HepG2 (cell line): ENCODE measurements at regions not wholly inside any gene's neighbourhood (a gene's known extent, or its start where the extent isn't known, plus 50 kb on each side); places are given as distances from the start of the nearest gene placed in this dataset.
A peak's percentile ranks its signal among the peaks of the same experiment; 100 is the strongest.

Experiments used
- ATAC-seq: fragments of 200-7000 bp; cut with Tn5 transposase; 3 replicates; pipeline ENCODE4 v1.9.1; 2020; ENCODE audit warnings: mild to moderate bottlenecking, moderate library complexity
- BruUV-seq: library from RNA; stranded (reverse); fragments of 400-500 nt; replicated peaks from 2 replicates; lab custom pipeline; 2021; lab: Mats Ljungman, UMichigan
- CTCF ChIA-PET: fragments of 300-600 bp; formaldehyde crosslinking; extraction: SDS; loops from one replicate; lab custom pipeline; 2021; ENCODE audit warnings: low total read pairs, inconsistent platforms, low intra/inter-chr PET ratio; lab: Yijun Ruan, JAX
- POLR2A ChIA-PET: fragments of 350-600 bp; sonication (Branson Sonifier 250); formaldehyde crosslinking; loops from one replicate; lab custom pipeline; 2020; ENCODE audit warnings: antibody characterized with exemption, inconsistent platforms; lab: Yijun Ruan, JAX
- DNase-seq: peaks from one replicate; pipeline ENCODE4 v3.0.0-alpha.2; 2015; ENCODE audit warnings: low spot score
- FAIRE-seq: peaks from 3 replicates; lab custom pipeline; 2011; peaks lifted over from hg19 to GRCh38; lab: Jason Lieb, UNC
- H2AFZ ChIP-seq: one replicate; pipeline ENCODE4 v1.6.1; 2011; ENCODE audit warnings: low read length, inconsistent platforms
- H3K27ac ChIP-seq: fragments of 300-600 bp; 3 replicates; pipeline ENCODE4 v1.8.0; 2011; ENCODE audit warnings: mixed run types, mild to moderate bottlenecking, mixed read lengths, low read length, inconsistent platforms; ENCODE audit not compliant: insufficient read depth; ENCODE audit errors: extremely low read length
- H3K27me3 ChIP-seq, 2 experiments: fragments of 200-600 bp in 1 of 2; 2 replicates in 1 of 2; 3 replicates in 1 of 2; pipeline versions ENCODE4 v1.6.0 to v1.8.0; 2011; ENCODE audit warnings: low read length in 2 of 2, mild to moderate bottlenecking in 2 of 2, moderate library complexity in 2 of 2, inconsistent platforms in 1 of 2; ENCODE audit not compliant: insufficient read depth in 2 of 2, control insufficient read depth in 1 of 2
- H3K36me3 ChIP-seq, 2 experiments: fragments of 200-600 bp in 1 of 2; replicated peaks in 1 of 2; 2 replicates in 1 of 2; 3 replicates in 1 of 2; pipeline versions ENCODE4 v1.5.1 to v1.8.0; 2011; ENCODE audit warnings: low read length in 2 of 2, inconsistent platforms in 1 of 2; ENCODE audit not compliant: insufficient read depth in 2 of 2, control insufficient read depth in 1 of 2
- H3K4me1 ChIP-seq: 2 replicates; pipeline ENCODE4 v1.5.1; 2012; ENCODE audit warnings: low read length, inconsistent platforms; ENCODE audit not compliant: insufficient read depth
- H3K4me2 ChIP-seq: 2 replicates; pipeline ENCODE4 v1.6.0; 2011; ENCODE audit warnings: low read depth, low read length, inconsistent platforms
- H3K4me3 ChIP-seq, 3 experiments: fragments of 200-600 bp in 1 of 3; sonication (generic), shearing (Covaris generic) in 1 of 3; replicated peaks in 1 of 3; 2 replicates each; pipeline ENCODE4 v1.5.1; 2011 to 2016; ENCODE audit warnings: low read length in 3 of 3, inconsistent platforms in 2 of 3, low read depth in 2 of 3, mild to moderate bottlenecking in 2 of 3, control low read depth in 1 of 3, mixed read lengths in 1 of 3; ENCODE audit not compliant: insufficient read depth in 1 of 3
- H3K79me2 ChIP-seq: one replicate; pipeline ENCODE4 v1.6.1; 2011; ENCODE audit warnings: low read length, inconsistent platforms; ENCODE audit not compliant: insufficient read depth
- H3K9ac ChIP-seq: 2 replicates; pipeline ENCODE4 v1.6.0; 2011; ENCODE audit warnings: mild to moderate bottlenecking, low read depth, low read length, inconsistent platforms; ENCODE audit not compliant: insufficient read depth
- H3K9me3 ChIP-seq: 2 replicates; pipeline ENCODE4 v1.5.1; 2012; ENCODE audit warnings: mild to moderate bottlenecking, low read length
- H4K20me1 ChIP-seq: 2 replicates; pipeline ENCODE4 v1.6.0; 2011; ENCODE audit warnings: inconsistent platforms, mild to moderate bottlenecking, low read length, moderate library complexity; ENCODE audit not compliant: insufficient read depth
- E2F5 ChIP-seq: sonication (generic); formaldehyde crosslinking; conservative IDR thresholded peaks from 2 replicates; pipeline ENCODE4 v1.4.0; 2020; ENCODE audit warnings: missing genetic modification reagents
- ELK4 ChIP-seq: sonication (generic); formaldehyde crosslinking; IDR thresholded peaks from 2 replicates; pipeline ENCODE4 v1.9.0; 2021; ENCODE audit warnings: missing genetic modification reagents, borderline replicate concordance
- ERF ChIP-seq: IDR thresholded peaks from 2 replicates; pipeline ENCODE4 v1.6.1; 2018; ENCODE audit warnings: missing biosample characterization, missing genetic modification reagents
- MXI1 ChIP-seq: IDR thresholded peaks from 3 replicates; pipeline ENCODE4 v1.6.1; 2012; ENCODE audit warnings: low read depth, low read length, inconsistent platforms, borderline replicate concordance
- SALL1 ChIP-seq: sonication (generic); formaldehyde crosslinking; IDR thresholded peaks from 2 replicates; pipeline ENCODE4 v1.8.0; 2022; ENCODE audit warnings: mild to moderate bottlenecking, missing genetic modification reagents
- SRY ChIP-seq: sonication (generic); formaldehyde crosslinking; IDR thresholded peaks from 2 replicates; pipeline ENCODE4 v1.8.0; 2022; ENCODE audit warnings: mild to moderate bottlenecking, missing genetic modification reagents
- ZBTB1 ChIP-seq: sonication (generic); formaldehyde crosslinking; IDR thresholded peaks from 2 replicates; pipeline ENCODE4 v1.4.0; 2020; ENCODE audit warnings: missing genetic modification reagents, borderline replicate concordance
- ZBTB8A ChIP-seq: sonication (generic); formaldehyde crosslinking; IDR thresholded peaks from 2 replicates; pipeline ENCODE4 v1.4.0; 2020; ENCODE audit warnings: mild to moderate bottlenecking, low read depth, missing genetic modification reagents, borderline replicate concordance
- ZNF235 ChIP-seq: sonication (generic); formaldehyde crosslinking; IDR thresholded peaks from 2 replicates; pipeline ENCODE4 v1.8.1; 2023; ENCODE audit warnings: mild to moderate bottlenecking, missing genetic modification reagents, borderline replicate concordance
- ZNF432 ChIP-seq: sonication (generic); formaldehyde crosslinking; IDR thresholded peaks from 2 replicates; pipeline ENCODE4 v1.5.0; 2020; ENCODE audit warnings: missing genetic modification reagents, mild to moderate bottlenecking, borderline replicate concordance
- WGBS: methylation state at CpG from one replicate; pipeline ENCODE4 v1.1.6; 2017; ENCODE audit warnings: low lambda C conversion rate; 5-methylcytosine and 5-hydroxymethylcytosine counted together
- in situ Hi-C: cut with HindIII; loops from 2 replicates; pipeline ENCODE4 v1.10.0; 2017; ENCODE audit warnings: low pct_unique_long_range_greater_than_20kb; ENCODE audit not compliant: extremely low pct_ligation_motif_present
- intact Hi-C: fragments of 100-400 bp; cut with micrococcal nuclease; formaldehyde crosslinking; loops from one replicate; pipeline ENCODE4 v1.10.0; 2022; ENCODE audit not compliant: unreplicated experiment

DNA sequence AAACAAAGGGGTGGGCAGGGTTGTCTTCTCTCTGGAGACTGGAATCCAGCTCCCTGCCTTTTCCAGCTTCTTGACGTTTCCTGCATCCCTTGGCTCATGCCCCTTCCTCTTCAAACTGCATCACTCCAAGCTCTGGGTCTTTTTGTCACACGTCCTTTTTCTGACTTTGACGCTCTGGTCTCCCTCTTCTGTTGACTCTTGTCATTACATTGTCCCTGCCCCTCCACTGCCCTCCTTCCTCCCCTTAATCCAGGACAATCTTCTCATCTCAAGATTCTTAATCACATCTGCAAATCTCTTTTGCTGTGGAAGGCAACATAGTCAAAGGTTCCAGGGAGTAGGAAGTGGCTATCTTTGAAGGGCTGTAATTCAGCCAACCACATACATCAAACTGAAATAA, 178.3 kb downstream of the TMA16 start:
- no peak overlapping the region for H3K4me3 ChIP-seq
- ATAC-seq (peak; percentile 35; the same call in 1 of the 3 replicates), FAIRE-seq (no peak), DNase-seq (no peak)
- no peaks in the 10 kb centered on the region for H3K79me2 ChIP-seq
- 5% methylated on average over 3 of the region's 3 CpGs for WGBS
- H3K27me3 ChIP-seq = 0 out of 5 replicates have a peak, but pooled peaks cover 0 to 1% of the 10 kb centered on the region in 2 experiments
- H3K4me2 ChIP-seq = no peak overlapping the region
- H3K4me1 ChIP-seq = no peaks in the 10 kb centered on the region
- no peak overlapping the region for H2AFZ ChIP-seq
- intact Hi-C loops (no loop called here), in situ Hi-C loops (no loop called here)
- CTCF ChIA-PET = no interaction called here
- no peak for TF ChIP-seq ERF
- TF ChIP-seq SRY = no peak
- TF ChIP-seq ZNF235 (CRISPR knock-in tag) = no peak
- no peak for TF ChIP-seq ZNF432
- TF ChIP-seq SALL1 = no peak
- TF ChIP-seq ELK4 (CRISPR knock-in tag) = no peak
- no peak for TF ChIP-seq ZBTB8A (CRISPR knock-in tag)
- TF ChIP-seq E2F5 (CRISPR knock-in tag) = no peak
- TF ChIP-seq ZBTB1 = no peak
- TF ChIP-seq MXI1 = no peak
- POLR2A ChIA-PET = no interaction called here
- BruUV-seq = no TSS peak
- no peaks in the 10 kb centered on the region for H4K20me1 ChIP-seq
- H3K9me3 ChIP-seq = no peaks in the 10 kb centered on the region
- no peak overlapping the region for H3K27ac ChIP-seq
- H3K9ac ChIP-seq = no peak overlapping the region
- no peaks in the 10 kb centered on the region for H3K36me3 ChIP-seq
